ENCODE measurements at regions not wholly inside any gene's neighbourhood (a gene's known extent, or its start where the extent isn't known, plus 50 kb on each side); places are given as distances from the start of the nearest gene placed in this dataset.

DNA sequence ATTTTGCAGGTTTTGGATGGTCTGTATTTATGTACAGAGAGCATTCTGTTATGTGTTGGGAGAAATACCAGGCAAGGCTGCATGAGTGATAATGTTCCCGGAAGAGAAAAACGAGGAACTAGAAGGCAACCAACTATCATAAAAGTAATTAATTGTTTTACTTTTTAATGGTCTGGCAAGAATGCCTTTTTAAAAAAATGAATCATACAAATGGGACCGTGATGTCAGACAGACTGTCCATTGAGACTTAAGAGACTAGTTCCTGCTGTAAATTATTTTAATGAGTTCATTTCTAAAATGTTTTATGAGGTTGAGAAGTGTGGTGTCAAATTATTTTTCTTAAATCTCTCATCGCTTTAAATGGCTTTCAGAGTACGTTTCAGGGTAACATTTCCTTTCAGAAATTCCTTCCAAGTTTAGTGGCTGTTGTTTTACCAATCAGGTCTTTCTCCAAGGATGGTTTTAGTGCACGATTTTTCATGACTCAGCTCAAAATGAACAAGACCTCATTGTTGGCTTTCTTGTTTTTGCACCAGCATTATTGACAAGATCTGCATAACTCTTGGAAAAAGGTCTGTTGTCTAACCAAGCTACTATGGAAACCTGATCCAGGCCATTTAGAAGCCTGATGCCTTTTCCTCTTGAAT is 86.1 kb upstream of the ARHGAP5 start:
- H3K4me3 ChIP-seq (ENCODE audit: low read length), result no peak overlapping the region
- DNase-seq (ENCODE audit: low read depth), result peak; percentile 69
- TF ChIP-seq, protein P1, sequence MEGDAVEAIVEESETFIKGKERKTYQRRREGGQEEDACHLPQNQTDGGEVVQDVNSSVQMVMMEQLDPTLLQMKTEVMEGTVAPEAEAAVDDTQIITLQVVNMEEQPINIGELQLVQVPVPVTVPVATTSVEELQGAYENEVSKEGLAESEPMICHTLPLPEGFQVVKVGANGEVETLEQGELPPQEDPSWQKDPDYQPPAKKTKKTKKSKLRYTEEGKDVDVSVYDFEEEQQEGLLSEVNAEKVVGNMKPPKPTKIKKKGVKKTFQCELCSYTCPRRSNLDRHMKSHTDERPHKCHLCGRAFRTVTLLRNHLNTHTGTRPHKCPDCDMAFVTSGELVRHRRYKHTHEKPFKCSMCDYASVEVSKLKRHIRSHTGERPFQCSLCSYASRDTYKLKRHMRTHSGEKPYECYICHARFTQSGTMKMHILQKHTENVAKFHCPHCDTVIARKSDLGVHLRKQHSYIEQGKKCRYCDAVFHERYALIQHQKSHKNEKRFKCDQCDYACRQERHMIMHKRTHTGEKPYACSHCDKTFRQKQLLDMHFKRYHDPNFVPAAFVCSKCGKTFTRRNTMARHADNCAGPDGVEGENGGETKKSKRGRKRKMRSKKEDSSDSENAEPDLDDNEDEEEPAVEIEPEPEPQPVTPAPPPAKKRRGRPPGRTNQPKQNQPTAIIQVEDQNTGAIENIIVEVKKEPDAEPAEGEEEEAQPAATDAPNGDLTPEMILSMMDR (conservative IDR thresholded peaks at IDR 0.05; ENCODE audit: low read depth, low read length), result no peak

DNA sequence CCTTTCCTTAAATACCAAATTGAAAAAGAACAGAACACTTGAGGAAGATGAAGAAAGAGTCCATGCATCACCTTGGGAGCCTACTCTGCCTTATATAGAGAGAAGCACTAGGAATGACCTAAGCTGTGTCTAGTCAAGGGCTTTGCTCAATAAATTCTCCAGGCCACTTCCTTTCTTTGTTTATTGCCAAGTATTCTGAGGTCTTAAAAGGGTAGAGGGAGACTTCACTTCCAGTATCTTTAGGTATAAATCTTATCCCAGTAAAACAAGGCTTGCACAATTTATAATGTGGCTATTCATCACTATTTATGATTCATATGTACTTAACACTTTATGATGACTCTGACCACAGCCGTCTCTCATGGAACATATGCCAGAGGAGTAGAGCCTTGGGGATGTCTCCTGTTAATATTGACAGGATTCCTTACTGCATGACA is 85.1 kb upstream of the ARHGAP5 start:
- DNase-seq (ENCODE audit: low read depth), result peak; percentile 55
- TF ChIP-seq, protein P1 (conservative IDR thresholded peaks at IDR 0.05; ENCODE audit: low read depth, low read length), result no peak
- H3K4me3 ChIP-seq (ENCODE audit: low read length), result no peak overlapping the region

GRCh38 chr14:31993521-31993951 is 83.6 kb upstream of the ARHGAP5 start:
- H3K4me3 ChIP-seq (ENCODE audit: low read length), result no peak overlapping the region
- TF ChIP-seq, protein P1 (conservative IDR thresholded peaks at IDR 0.05; ENCODE audit: low read depth, low read length), result no peak
- DNase-seq (ENCODE audit: low read depth), result no peak

GRCh38 chr14:31994391-31995033 is 82.6 kb upstream of the ARHGAP5 start:
- no peak overlapping the region for H3K4me3 ChIP-seq (ENCODE audit: low read length)
- DNase-seq (ENCODE audit: low read depth), result no peak
- TF ChIP-seq, protein P1 (conservative IDR thresholded peaks at IDR 0.05; ENCODE audit: low read depth, low read length), result no peak

GRCh38 chr14:32003585-32003984 is 73.5 kb upstream of the ARHGAP5 start:
- DNase-seq (ENCODE audit: low read depth), result no peak
- TF ChIP-seq, protein P1 (conservative IDR thresholded peaks at IDR 0.05; ENCODE audit: low read depth, low read length), result no peak
- H3K4me3 ChIP-seq (ENCODE audit: low read length), result no peak overlapping the region

- no peak for DNase-seq (ENCODE audit: low read depth)
- TF ChIP-seq, protein P1 (conservative IDR thresholded peaks at IDR 0.05; ENCODE audit: low read depth, low read length), result no peak
- no peak overlapping the region for H3K4me3 ChIP-seq (ENCODE audit: low read length)
These were observed 72.8 kb upstream of the ARHGAP5 start for GRCh38 chr14:32004300-32004699.

DNA sequence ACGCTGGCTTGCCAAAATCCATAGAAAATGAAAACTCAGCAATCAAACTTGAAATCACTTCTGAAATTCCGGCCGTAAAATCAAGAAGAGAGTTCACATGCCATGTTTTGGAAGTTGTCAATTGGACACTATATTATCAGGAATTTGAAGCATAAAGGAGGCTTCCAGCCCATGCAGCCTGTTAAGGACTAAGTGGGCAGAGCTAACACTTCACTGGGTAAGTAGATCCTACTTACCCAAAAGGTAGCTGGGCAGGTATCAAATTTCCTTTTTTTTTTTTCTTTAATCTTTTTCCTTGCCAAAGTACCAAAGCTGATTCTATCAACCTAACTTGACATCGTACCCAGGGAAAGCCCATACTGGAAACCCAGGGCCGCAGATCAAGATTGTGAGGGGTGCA is 71.5 kb upstream of the ARHGAP5 start:
- no peak overlapping the region for H3K4me3 ChIP-seq (ENCODE audit: low read length)
- TF ChIP-seq, protein P1 (conservative IDR thresholded peaks at IDR 0.05; ENCODE audit: low read depth, low read length), result no peak
- DNase-seq (ENCODE audit: low read depth), result no peak
